ENCODE measurements at regions not wholly inside any gene's neighbourhood (a gene's known extent, or its start where the extent isn't known, plus 50 kb on each side); places are given as distances from the start of the nearest gene placed in this dataset.

DNA sequence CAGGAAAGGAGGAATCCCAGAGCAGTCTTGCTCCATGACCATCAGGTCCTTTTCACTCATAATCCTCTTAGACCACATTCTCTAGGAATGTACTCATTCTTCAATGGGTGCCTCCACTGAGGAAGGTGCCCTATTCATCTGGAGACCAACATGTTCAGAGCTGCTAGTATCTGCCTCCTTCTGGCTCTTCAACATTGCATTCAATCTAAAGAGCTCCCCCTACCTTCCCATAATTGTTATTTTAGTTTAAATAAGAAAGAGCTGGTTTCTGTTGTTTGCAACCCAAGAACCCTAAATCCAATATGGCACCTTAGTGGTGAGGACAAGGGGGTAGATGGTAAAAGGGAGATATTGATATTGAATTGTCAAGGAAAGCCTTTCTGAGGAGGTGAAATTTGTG lies 67.6 kb downstream of the SCN11A start:
- intact Hi-C loops (cut with micrococcal nuclease; ENCODE audit: unreplicated experiment): no loop called here
- Histone ChIP-seq H3K36me3 (ENCODE audit: insufficient read depth, low read length, poor library complexity, severe bottlenecking) (no peaks in the 10 kb centered on the region), H3K4me3 (ENCODE audit: low read depth, low read length, poor library complexity, severe bottlenecking) (no peak overlapping the region), H3K4me1 (ENCODE audit: insufficient read depth, low read length, poor library complexity, severe bottlenecking) (no peaks in the 10 kb centered on the region), H3K27me3 (replicated peaks; ENCODE audit: insufficient read depth, low read depth, low read length, poor library complexity) (peaks cover 7% of the 10 kb centered on the region), H3K27ac (ENCODE audit: low read depth, low read length, poor library complexity, severe bottlenecking) (no peak overlapping the region), H3K9me3 (ENCODE audit: low read depth, low read length, poor library complexity, severe bottlenecking) (no peaks in the 10 kb centered on the region)
- ChIA-PET CTCF (no interaction called here), POLR2A (ENCODE audit: low non-redundant PET) (no interaction called here)
- no peak for DNase-seq (ENCODE audit: low spot score)
- no TSS peak for BruUV-seq (replicated peaks)
- no peak for TF ChIP-seq EZH2 (IDR thresholded peaks at IDR 0.05; ENCODE audit: borderline replicate concordance, low read depth, low read length, poor library complexity, severe bottlenecking)
- no peak for TF ChIP-seq CTCF (conservative IDR thresholded peaks at IDR 0.05; ENCODE audit: low read depth, low read length)

DNA sequence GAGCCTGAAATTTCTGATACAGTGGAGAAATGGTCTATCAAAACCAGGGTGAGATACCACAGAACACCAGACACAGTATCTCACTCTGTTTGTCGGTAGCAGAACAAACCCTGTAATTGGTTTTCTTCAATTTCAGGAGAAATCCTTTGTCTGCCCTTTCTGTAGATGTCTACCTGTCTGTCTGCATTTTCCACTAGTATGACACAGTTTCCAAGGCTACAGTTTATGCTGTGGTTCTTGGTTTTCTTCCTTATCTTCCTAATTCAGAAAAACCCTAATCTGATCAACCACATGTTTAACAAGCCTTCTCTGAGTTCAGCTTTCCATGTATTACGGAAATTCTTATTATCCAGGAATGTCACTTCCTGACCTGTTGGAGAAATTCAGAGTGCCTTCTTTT lies 70.8 kb downstream of the SCN11A start:
- ChIA-PET POLR2A (ENCODE audit: low non-redundant PET) (no interaction called here), CTCF (no interaction called here)
- H3K36me3 ChIP-seq (ENCODE audit: insufficient read depth, low read length, poor library complexity, severe bottlenecking): no peaks in the 10 kb centered on the region
- no peak overlapping the region for H3K4me3 ChIP-seq (ENCODE audit: low read depth, low read length, poor library complexity, severe bottlenecking)
- intact Hi-C loops (cut with micrococcal nuclease; ENCODE audit: unreplicated experiment): no loop called here
- no peaks in the 10 kb centered on the region for H3K4me1 ChIP-seq (ENCODE audit: insufficient read depth, low read length, poor library complexity, severe bottlenecking)
- H3K27ac ChIP-seq (ENCODE audit: low read depth, low read length, poor library complexity, severe bottlenecking): no peak overlapping the region
- no peak for DNase-seq (ENCODE audit: low spot score)
- BruUV-seq (replicated peaks): no TSS peak
- H3K9me3 ChIP-seq (ENCODE audit: low read depth, low read length, poor library complexity, severe bottlenecking): no peaks in the 10 kb centered on the region
- no peaks in the 10 kb centered on the region for H3K27me3 ChIP-seq (replicated peaks; ENCODE audit: insufficient read depth, low read depth, low read length, poor library complexity)
- TF ChIP-seq EZH2 (IDR thresholded peaks at IDR 0.05; ENCODE audit: borderline replicate concordance, low read depth, low read length, poor library complexity, severe bottlenecking) (no peak), CTCF (conservative IDR thresholded peaks at IDR 0.05; ENCODE audit: low read depth, low read length) (no peak)

- Histone ChIP-seq H3K4me3 (ENCODE audit: low read depth, low read length, poor library complexity, severe bottlenecking) (no peak overlapping the region), H3K27me3 (replicated peaks; ENCODE audit: insufficient read depth, low read depth, low read length, poor library complexity) (no peaks in the 10 kb centered on the region), H3K4me1 (ENCODE audit: insufficient read depth, low read length, poor library complexity, severe bottlenecking) (no peaks in the 10 kb centered on the region), H3K27ac (ENCODE audit: low read depth, low read length, poor library complexity, severe bottlenecking) (no peak overlapping the region), H3K9me3 (ENCODE audit: low read depth, low read length, poor library complexity, severe bottlenecking) (no peaks in the 10 kb centered on the region), H3K36me3 (ENCODE audit: insufficient read depth, low read length, poor library complexity, severe bottlenecking) (no peaks in the 10 kb centered on the region)
- intact Hi-C loops (cut with micrococcal nuclease; ENCODE audit: unreplicated experiment): no loop called here
- no peak for DNase-seq (ENCODE audit: low spot score)
- no peak for TF ChIP-seq CTCF (conservative IDR thresholded peaks at IDR 0.05; ENCODE audit: low read depth, low read length)
- BruUV-seq (replicated peaks): no TSS peak
- ChIA-PET CTCF (no interaction called here), POLR2A (ENCODE audit: low non-redundant PET) (no interaction called here)
Measured at GRCh38 chr3:38978729-38979128, 73.0 kb downstream of the SCN11A start.

All from A673 (cell line).